Ecto neural progenitor cell (in vitro differentiated cells): ENCODE measurements at regions not wholly inside any gene's neighbourhood (a gene's known extent, or its start where the extent isn't known, plus 50 kb on each side); places are given as distances from the start of the nearest gene placed in this dataset.

Experiments used
- DNase-seq: peaks from one replicate; pipeline ENCODE4 v3.0.0-alpha.2; 2018; ENCODE audit warnings: low spot score

- peak; percentile 65 for DNase-seq
Measured at GRCh38 chrX:39507034-39507433, 590.7 kb downstream of the BCOR start.

- DNase-seq = no peak
Measured at GRCh38 chrX:39507617-39508299, 590.0 kb downstream of the BCOR start.

GRCh38 chrX:39508300-39508692 is 589.5 kb downstream of the BCOR start:
- DNase-seq = no peak

GRCh38 chrX:39509157-39509556 is 588.6 kb downstream of the BCOR start:
- no peak for DNase-seq

- DNase-seq = no peak
Measured at GRCh38 chrX:39513836-39514235, 583.9 kb downstream of the BCOR start.

DNA sequence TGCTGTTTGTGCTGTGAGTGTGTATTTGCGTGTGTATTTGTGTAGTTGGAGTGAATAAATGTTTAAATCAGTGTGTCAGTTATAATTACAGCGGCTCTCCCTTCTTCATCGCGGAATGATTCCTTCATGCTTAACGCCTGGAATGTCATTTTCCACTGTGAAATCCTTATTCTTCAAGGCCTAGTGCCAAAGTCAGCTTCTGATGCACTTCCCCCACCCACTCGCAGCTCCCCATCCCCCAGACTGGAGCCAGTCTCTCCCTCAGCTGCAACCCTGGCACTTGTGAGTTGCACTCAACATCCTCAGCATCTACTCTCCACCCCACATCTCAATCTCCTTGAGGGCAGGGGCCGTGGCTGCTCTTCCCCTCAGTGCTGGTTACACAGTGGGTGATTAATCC is 583.0 kb downstream of the BCOR start:
- DNase-seq = no peak

DNA sequence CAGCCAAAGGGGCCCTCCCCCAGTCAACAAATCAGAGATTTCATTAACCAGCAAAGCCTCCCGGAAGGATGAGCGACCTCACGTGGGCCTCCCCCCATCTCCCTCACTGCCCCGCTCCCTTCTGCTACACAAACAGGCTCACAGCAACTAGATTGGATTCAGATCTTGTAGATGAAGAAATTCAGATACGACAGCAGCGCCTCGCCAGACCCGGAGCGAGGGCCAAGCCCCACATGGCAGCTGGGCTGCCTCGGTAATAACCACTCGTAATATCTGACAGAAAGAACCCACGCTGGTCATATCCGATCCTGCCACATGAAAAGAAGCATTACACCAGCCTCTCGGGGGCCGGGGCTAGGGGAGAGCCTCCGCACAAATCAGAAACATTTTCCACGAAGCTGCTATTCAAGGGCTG is 581.3 kb downstream of the BCOR start:
- DNase-seq = no peak

DNA sequence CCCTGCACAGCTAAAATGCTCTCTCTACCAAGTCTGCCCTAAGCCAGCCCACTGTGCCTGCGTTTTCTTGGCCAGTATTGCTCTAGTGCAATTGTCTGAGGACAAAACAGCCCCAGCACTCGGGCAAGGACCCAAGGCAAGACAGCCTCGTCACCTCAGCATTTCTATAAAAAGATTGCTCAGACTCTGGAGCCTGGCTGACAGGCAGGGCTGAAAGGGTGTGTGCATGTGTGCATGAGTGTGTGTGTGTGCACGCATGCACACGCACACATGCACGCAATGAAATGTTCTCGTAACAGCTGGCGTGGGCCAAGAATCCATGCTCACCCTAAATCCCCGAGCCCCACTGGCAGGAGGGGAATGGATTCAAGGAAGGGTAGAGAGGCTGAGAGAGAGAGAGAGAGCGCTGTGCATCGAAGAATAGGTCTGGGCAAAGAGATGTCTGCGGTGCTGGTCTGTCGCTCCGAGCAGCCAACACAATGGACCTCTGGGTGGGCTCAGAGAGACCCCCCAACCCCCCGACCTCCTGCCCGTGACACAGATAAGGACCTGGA is 579.2 kb downstream of the BCOR start:
- DNase-seq = no peak

GRCh38 chrX:39519030-39519488 is 578.7 kb downstream of the BCOR start:
- peak; percentile 57 for DNase-seq

- no peak for DNase-seq
Measured at GRCh38 chrX:39519566-39520301, 578.0 kb downstream of the BCOR start.

DNA sequence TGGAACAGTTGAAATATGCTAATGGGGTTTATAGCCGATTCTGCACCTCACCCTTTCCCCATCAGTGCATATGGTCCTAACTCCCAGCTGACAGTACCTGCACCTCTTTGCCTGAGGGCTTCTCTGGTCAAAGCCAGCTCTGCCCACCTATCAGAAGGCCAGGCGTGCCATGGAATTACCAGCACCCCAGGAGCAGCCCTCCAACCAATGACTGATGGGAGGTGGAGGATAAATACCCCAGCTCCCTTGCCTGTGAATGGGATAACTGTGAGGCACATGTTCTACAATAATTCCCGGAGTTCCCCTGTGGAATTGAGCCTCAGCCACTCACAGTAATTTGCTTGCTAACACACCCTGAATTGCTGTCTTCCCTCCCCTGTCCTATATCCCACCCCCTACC is 572.0 kb downstream of the BCOR start:
- no peak for DNase-seq

DNA sequence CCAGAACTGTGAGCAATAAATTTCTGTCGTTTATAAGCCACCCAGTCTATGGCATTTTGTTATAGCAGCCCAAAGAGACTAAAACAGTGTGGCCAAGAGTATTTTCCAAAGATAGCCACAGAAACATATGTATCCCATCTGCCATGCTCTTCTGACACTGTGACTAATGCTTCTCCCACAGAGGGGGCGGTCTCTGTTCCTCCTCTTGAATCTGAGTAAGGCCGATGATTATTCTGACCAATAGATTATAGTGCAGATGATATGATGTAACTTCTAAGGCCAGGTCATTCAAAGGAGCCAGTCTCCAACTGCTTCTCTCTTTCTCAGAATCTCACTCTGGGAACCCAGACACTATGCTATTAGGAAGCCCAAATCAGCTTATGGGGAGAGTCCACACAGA is 570.7 kb downstream of the BCOR start:
- no peak for DNase-seq

DNA sequence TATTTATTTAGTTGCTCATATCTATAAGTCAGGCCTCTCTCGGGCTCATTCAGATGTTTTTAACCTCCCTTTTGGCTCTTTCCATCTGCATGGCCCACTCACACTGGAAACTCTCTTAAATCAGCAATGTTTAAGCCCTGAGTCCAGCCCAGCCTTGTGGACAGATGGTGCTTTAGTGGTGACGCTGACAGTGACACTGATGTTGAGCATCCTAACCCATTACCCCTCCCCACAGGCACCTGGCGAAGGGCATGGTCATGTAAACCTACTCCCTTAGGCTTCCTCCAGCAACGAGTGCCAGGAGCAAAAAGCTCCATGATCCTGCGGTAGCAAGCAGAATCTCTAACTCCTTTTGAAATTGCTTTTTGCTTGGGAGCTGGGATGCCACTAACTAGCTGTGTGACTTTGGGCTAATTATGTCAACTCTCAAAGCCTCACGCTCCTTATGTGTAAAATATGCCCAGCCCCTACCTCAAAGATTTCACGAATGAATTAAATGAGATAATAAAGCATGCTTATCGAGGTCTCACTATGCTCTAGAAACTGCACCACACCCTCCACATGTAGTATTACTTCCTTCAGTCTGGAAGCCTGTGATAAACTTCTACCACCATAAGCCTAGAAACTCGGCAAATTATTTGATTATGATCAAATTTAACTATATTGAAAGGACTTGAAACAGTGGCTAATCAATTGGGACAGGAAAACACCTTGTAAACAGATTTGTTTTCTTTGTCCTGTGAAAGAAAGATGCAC is 569.4 kb downstream of the BCOR start:
- no peak for DNase-seq

- no peak for DNase-seq
Measured at GRCh38 chrX:39532761-39533160, 565.0 kb downstream of the BCOR start.

GRCh38 chrX:39534949-39535348 is 562.8 kb downstream of the BCOR start:
- no peak for DNase-seq

DNA sequence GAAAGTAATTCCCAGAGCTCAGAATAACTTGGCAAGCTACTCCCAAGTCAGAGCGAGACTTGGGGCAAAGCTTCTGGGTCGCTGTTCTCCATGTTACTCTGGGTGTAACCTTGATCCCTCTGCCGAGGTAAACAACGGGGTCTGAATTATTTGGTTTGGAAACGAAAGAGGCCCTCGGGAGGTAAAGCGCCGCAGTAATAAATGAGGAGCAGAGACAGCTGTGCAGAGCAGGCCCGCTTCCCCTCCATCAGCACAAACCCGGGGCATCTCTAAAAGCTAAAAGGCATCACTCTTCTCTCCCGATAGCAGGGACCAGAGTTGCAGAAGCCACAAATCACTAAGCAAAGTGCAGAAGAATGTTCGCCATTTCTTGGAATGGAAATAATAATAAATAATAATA is 561.5 kb downstream of the BCOR start:
- no peak for DNase-seq

GRCh38 chrX:39541881-39542280 is 555.9 kb downstream of the BCOR start:
- DNase-seq = no peak

DNA sequence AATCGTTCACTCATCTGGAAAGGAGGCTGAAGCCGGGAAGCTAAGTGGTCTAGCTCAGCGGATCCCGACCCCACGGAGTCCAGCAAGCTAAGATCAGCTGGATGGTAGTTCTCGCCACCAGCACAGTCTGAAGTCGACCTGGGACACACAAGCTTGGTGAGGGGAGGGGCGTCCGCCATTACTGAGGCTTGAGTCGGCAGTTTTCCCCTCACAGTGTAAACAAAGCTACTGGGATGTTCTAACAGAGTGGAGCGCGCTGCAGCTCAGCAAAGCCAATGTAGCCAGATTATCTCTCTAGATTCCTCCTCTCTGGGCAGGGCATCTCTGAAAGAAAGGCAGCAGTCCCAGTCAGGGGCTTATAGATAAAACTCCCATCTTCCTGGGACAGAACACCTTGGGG is 555.4 kb downstream of the BCOR start:
- DNase-seq = no peak

DNA sequence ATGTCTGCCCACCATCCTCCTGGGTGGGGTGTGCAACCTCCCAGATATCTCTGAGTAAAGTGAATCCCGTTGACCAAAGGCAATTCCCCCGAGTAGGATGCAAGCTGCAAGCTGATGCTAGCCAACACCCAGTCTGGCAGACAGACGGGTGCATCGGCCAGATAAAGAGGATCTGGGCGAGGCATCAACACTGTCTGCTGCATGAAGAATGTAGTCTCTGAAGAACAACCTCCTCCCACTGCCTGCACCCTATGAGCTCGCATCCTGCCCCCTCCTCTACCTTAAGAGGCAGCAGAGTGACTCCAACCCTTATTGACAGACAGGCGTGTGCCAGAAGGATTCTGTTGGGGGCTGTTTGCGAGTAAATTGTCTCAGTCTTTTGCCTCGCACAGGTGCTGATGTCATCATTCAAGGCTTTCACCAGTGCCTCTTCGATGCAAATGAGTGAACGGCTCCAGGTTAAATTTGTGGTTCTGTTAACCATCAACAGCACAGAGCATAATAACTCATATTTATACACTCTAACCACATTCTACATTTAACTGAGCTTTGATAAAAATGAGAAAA is 546.9 kb downstream of the BCOR start:
- no peak for DNase-seq

DNA sequence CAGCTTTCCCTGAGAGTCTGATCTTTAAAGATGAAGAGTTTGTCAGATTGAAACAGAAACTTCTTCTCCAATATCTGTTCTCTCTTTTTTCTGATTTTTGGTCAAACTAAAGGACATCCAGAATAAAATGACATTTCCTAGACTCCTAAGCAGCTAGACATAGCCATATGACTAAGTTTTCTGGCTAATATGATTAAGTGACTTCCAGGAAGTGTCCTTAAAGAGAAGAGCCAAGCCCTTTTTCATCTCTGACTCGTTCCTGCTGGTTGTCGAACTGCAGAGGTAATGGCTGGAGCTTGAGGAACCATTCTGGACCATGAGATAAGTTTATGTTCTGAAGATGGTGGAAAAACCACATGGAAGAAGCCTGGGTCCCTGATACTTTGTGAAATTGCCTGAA is 546.0 kb downstream of the BCOR start:
- no peak for DNase-seq

DNA sequence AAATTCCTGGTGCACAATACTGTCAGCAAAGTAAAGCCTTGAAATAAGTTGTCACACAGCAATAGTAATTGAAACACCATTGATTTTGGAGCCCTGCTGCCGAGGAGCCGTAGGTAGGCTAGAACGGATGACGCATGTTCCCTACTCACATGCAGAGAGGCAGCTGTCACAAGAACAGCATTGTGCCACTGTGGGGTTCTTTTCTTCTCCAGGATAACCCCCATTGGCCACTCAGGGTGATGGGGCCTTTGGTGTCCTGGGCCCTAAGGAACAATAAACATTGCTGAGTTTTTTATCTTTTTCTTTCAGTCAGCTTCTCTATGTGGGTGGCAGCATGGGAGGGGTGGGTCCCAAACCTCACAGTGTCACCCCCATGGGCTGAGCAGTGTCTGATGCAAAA is 542.3 kb downstream of the BCOR start:
- no peak for DNase-seq

GRCh38 chrX:39556056-39556455 is 541.7 kb downstream of the BCOR start:
- DNase-seq = no peak
